ENCODE measurements at regions not wholly inside any gene's neighbourhood (a gene's known extent, or its start where the extent isn't known, plus 50 kb on each side); places are given as distances from the start of the nearest gene placed in this dataset.

DNA sequence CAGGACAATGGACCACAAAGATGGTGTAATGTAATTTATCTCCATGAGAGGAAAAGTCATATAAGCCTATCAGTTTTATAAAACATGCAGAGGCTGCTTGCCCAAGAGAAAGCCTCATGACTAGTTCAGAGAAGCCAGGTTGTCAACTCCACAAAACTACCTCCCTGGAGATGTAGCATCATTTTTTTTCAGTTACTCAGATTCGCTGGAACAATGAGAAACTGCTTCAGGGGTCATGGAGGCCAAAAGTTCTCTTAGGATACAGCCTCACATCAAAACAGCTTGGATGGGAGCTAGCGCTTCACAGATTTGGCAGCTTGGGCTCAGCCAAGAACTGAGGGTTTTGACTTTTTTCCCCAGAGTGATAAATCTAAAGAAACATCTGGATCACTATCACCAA, 263.5 kb downstream of the INSIG2 start:
- no peak for TF ChIP-seq NR3C1 (CRISPR knock-in tag; IDR thresholded peaks at IDR 0.05)
- no peak for TF ChIP-seq GABPB1 (CRISPR knock-in tag; IDR thresholded peaks at IDR 0.05)
- TF ChIP-seq, protein P1, sequence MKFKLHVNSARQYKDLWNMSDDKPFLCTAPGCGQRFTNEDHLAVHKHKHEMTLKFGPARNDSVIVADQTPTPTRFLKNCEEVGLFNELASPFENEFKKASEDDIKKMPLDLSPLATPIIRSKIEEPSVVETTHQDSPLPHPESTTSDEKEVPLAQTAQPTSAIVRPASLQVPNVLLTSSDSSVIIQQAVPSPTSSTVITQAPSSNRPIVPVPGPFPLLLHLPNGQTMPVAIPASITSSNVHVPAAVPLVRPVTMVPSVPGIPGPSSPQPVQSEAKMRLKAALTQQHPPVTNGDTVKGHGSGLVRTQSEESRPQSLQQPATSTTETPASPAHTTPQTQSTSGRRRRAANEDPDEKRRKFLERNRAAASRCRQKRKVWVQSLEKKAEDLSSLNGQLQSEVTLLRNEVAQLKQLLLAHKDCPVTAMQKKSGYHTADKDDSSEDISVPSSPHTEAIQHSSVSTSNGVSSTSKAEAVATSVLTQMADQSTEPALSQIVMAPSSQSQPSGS (CRISPR knock-in tag; IDR thresholded peaks at IDR 0.05): no peak
- TF ChIP-seq, protein P2, sequence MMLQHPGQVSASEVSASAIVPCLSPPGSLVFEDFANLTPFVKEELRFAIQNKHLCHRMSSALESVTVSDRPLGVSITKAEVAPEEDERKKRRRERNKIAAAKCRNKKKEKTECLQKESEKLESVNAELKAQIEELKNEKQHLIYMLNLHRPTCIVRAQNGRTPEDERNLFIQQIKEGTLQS (IDR thresholded peaks at IDR 0.05): no peak
- TF ChIP-seq, protein P2 (CRISPR knock-in tag; conservative IDR thresholded peaks at IDR 0.05): no peak
- TF ChIP-seq, protein P3, sequence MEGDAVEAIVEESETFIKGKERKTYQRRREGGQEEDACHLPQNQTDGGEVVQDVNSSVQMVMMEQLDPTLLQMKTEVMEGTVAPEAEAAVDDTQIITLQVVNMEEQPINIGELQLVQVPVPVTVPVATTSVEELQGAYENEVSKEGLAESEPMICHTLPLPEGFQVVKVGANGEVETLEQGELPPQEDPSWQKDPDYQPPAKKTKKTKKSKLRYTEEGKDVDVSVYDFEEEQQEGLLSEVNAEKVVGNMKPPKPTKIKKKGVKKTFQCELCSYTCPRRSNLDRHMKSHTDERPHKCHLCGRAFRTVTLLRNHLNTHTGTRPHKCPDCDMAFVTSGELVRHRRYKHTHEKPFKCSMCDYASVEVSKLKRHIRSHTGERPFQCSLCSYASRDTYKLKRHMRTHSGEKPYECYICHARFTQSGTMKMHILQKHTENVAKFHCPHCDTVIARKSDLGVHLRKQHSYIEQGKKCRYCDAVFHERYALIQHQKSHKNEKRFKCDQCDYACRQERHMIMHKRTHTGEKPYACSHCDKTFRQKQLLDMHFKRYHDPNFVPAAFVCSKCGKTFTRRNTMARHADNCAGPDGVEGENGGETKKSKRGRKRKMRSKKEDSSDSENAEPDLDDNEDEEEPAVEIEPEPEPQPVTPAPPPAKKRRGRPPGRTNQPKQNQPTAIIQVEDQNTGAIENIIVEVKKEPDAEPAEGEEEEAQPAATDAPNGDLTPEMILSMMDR (IDR thresholded peaks at IDR 0.05 in 2 of 3, conservative IDR thresholded peaks at IDR 0.05 in 1 of 3; ENCODE audit: insufficient read depth in 2 of 3, low read depth in 1 of 3, low read length in 3 of 3): no peak
- no peak for TF ChIP-seq ZNF274 (IDR thresholded peaks at IDR 0.05; ENCODE audit: borderline replicate concordance, low read depth, low read length)
- TF ChIP-seq RBM14 (IDR thresholded peaks at IDR 0.05; ENCODE audit: borderline replicate concordance, insufficient read depth, low read depth, low read length): no peak
- TF ChIP-seq BRCA1 (IDR thresholded peaks at IDR 0.05): no peak
- no peak for TF ChIP-seq BRCA1 (CRISPR knock-in tag; IDR thresholded peaks at IDR 0.05)
- TF ChIP-seq, protein P4, sequence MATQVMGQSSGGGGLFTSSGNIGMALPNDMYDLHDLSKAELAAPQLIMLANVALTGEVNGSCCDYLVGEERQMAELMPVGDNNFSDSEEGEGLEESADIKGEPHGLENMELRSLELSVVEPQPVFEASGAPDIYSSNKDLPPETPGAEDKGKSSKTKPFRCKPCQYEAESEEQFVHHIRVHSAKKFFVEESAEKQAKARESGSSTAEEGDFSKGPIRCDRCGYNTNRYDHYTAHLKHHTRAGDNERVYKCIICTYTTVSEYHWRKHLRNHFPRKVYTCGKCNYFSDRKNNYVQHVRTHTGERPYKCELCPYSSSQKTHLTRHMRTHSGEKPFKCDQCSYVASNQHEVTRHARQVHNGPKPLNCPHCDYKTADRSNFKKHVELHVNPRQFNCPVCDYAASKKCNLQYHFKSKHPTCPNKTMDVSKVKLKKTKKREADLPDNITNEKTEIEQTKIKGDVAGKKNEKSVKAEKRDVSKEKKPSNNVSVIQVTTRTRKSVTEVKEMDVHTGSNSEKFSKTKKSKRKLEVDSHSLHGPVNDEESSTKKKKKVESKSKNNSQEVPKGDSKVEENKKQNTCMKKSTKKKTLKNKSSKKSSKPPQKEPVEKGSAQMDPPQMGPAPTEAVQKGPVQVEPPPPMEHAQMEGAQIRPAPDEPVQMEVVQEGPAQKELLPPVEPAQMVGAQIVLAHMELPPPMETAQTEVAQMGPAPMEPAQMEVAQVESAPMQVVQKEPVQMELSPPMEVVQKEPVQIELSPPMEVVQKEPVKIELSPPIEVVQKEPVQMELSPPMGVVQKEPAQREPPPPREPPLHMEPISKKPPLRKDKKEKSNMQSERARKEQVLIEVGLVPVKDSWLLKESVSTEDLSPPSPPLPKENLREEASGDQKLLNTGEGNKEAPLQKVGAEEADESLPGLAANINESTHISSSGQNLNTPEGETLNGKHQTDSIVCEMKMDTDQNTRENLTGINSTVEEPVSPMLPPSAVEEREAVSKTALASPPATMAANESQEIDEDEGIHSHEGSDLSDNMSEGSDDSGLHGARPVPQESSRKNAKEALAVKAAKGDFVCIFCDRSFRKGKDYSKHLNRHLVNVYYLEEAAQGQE (IDR thresholded peaks at IDR 0.05; ENCODE audit: borderline replicate concordance): no peak
- TF ChIP-seq, protein P4 (CRISPR knock-in tag; IDR thresholded peaks at IDR 0.05; ENCODE audit: low read depth): no peak
- TF ChIP-seq ELF4 (CRISPR knock-in tag; IDR thresholded peaks at IDR 0.05): no peak
- no peak for TF ChIP-seq TRIM28 (IDR thresholded peaks at IDR 0.05)
- TF ChIP-seq CHCHD3 (CRISPR knock-in tag; IDR thresholded peaks at IDR 0.05): no peak
- no peak for TF ChIP-seq CBFA2T2 (conservative IDR thresholded peaks at IDR 0.05)
- TF ChIP-seq POLR2H (tag; IDR thresholded peaks at IDR 0.05; ENCODE audit: low read depth): no peak

Measured in K562 (cell line).